ENCODE measurements at regions not wholly inside any gene's neighbourhood (a gene's known extent, or its start where the extent isn't known, plus 50 kb on each side); places are given as distances from the start of the nearest gene placed in this dataset.
"Not testable (repeated sequence)": the region's sequence is repeated elsewhere in the genome, so short reads cannot be mapped to it uniquely, and the experiment has no call there.

DNA sequence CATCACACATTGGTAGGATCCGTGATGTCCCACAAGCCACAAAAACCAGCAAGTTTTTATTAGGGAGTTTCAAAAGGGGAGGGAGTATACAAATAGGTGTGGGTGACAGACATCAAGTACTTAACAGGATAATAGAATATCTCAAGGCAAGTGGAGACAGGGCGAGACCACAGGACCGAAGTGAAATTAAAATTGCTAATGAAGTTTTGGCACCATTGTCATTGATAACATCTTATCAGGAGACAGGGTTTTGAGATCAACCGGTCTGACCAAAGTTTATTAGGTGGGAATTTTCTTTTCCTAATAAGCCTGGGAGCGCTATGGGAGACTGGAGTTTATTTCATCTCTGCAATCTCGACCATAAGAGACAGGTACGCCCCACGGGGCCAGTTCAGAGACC lies 178.5 kb downstream of the OTOP1 start:
- DNase-seq = not testable (repeated sequence)

DNA sequence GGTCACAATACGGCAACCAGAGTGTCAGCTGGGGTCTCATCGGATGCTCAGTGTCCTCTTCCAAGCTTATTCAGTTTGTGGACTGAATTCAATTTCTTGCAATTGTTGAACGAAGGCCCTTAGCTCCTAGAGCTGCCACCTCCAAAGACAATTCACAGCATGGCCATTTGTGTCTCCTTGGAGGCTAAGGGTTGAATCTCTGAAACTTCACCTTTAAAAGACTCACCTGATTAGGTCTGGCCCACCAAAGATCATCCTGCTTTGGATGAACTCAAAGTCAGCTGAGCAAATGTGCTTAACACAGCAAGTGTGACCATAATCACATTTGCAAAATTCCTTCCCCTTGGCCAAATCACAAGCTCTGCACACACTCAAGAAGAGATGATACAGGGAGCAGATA lies 175.9 kb downstream of the OTOP1 start:
- DNase-seq = not testable (repeated sequence)

DNA sequence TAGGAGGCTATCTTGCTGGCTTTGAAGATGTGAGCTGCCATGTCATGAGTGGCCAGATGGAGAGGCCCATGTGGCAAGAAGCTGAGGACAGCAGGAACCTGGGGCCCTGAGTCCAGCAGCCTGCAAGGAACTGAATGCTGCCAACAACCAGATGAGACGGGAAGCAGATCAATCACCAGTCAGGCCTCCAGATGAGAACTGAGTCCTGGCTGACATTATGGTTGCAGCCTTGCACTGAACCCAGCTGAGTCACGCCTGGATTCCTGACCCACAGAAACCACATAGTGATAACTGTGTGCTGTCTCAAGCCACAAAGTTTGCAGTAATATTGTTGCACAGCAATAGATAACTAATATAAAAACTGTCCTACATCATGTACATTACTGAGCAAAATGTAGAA lies 173.8 kb downstream of the OTOP1 start:
- not testable (repeated sequence) for DNase-seq

DNA sequence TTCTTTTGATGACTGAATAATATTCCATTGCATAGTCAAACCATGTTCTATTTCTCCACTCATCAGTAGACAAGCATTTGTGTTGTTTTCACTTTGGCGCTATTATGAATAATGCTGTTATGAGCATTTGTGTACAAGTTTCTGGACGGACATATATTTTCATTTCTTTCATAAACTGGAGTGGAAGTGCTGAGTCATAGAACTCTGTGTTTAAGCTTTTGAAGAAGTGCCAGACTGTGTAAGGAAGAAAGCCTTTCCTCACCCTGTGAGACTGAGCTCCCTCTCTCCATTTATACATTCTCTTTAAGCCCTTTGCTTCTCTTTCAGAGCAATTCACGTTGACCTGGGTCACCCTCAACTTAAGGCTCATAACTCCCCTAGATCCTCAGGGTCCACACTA lies 169.5 kb downstream of the OTOP1 start:
- not testable (repeated sequence) for DNase-seq

DNA sequence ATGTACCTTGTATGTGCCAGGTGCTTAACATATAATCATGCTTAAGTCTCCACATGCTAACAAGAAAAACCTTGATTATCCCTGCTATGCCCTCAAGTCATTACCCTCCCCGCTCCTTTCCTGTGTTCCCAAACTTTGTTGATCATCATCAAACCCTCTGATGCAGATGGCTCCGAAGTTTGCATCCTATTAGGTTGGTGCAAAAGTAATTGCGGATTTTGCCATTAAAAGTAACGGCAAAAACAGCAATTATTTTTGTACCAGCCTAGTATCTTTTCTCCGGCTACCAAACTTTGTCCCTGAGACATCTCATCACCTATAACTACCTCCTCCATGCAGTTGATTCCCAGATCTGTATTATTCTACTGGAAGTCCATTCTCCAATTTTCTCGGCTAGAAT lies 142.6 kb downstream of the OTOP1 start:
- not testable (repeated sequence) for DNase-seq

DNA sequence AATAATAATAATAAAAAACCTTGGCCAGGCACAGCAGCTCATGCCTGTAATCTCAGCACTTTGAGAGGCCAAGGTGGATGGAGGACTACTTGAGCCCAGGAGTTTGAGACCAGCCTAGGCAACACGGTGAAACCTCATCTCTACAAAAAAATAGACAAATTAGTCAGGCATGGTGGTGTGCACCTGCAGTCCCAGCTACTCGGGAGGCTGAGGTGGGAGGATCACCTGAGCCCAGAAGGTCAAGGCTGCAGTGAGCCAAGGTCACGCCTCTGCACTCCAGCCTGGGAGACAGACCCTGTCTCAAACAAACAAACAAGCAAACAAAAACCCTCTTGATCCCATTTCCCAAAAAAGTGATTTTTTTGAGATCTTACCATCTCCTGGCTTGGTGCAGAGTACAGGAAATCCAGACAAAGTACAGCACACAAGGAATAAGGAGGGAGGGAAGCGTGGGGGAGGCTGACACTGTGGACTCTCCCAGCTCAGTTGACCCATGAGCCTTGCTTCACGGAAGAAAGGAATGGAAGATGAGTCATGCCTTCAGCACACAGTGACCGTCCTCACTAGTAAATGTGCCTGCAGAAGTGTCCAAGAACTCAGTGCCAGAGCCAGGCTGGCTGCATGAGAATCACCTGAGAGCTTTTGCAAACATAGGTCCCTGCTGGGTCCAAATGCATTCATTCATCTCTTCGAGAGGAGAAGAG lies 136.9 kb downstream of the OTOP1 start:
- DNase-seq = not testable (repeated sequence)

DNA sequence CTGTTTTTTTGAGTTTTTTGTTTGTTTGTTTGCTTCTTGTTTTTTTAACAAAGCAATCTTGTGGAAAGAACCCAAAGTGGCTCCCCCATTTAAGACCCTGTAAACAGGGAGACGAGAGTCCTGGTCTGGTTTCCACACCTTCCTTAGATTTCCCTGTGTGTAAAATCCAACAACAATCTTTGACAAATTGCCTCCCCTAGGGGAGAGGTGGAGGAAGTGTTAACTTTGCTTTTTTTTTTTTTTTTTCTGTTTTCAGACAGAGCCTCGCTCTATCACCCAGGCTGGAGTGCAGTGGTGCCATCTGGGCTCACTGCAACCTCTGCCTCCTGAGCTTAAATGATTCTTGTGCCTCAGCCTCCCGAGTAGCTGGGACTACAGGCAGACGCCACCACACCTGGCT lies 136.0 kb downstream of the OTOP1 start:
- not testable (repeated sequence) for DNase-seq

DNA sequence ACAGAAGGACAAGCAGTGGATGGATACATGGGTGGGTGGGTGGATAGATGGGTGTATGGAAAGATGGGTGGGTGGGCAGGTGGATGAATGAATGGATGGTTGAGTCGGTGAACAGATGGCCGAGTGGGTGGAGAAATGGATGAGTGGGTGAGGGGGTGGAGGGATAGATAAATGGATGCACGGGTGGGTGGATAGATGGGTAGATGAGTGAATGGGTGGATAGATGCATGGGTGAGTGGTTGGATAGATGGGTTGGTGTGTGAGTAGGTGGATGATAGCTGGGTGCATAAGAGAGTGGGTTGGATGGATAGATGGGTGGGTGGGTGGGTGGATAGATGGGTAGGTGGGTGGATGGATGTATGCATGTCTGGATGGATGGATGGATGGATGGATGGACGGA lies 134.6 kb downstream of the OTOP1 start:
- not testable (repeated sequence) for DNase-seq

DNA sequence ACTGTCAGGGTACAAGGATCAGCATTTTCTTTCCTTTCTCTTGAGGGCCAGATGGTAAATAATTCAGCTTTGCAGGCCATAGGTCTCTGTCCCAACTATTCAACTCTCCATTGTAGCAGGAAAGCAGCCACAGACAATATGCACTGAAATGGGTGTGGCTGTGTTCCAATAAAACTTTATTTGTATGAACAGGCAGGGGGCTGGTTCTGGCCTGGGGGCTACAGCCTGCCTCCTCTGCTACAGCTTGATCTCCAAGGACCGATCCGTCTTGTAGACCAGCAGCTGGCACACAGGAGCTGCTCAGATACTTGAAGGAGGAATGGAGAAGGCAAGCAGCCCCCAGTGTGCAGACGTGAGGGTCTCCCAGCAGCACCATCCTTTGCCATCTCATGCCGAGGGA lies 127.1 kb downstream of the OTOP1 start:
- DNase-seq = not testable (repeated sequence)

DNA sequence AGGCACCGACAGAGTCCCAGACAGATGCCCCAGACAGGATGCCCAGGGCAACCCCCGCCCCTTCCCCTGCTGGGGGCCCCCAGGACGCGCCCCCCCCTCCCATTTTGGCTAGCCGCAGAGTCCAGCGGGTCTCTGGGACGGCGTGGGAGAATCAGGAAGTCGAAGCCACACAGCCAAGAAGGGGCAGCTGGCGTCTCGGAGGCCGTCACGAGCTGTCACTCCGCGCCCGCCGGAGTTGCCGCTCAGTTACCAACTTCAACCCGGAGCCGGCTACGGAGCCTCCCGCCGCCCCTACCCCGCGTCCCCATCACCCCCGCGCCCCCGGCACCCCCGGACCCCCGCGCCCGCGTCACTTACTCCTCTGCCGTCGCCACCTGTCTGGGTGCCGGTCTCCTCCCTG lies 119.8 kb downstream of the OTOP1 start:
- DNase-seq = not testable (repeated sequence)

DNA sequence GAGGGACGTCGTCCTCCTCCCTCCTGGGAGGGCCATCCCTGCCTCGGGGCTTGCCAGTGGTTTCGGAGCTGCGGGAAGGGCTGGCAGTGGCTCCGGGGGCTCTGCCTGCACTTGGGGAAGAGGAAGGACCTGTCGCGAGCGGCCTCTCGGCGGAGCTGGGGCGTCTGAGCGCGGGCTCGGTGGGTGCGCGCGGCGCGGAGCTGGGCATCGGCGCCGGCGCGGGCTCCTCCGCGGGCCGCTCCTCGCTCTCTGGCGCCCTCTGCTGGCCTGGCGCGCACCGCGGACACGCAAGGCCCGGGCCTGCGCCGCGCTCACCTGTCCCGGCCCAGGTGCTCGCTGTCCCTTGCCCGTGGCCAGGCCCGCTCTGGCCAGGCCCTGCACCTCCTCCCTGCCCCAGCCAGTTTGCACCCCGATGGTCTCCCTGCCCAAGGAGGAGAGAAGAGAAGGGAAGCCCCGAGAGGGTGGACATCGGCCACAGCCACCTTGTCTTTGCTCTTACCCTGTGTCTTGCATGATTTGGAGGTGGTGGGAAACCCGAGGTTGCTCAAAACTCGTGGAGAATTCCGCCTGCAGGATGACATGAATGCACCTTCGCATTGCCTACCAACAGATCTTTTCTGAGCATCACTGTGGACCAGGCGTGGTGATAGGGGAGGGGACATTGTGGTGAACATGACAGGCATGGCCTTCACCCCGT lies 119.2 kb downstream of the OTOP1 start:
- DNase-seq = peak; percentile 45

DNA sequence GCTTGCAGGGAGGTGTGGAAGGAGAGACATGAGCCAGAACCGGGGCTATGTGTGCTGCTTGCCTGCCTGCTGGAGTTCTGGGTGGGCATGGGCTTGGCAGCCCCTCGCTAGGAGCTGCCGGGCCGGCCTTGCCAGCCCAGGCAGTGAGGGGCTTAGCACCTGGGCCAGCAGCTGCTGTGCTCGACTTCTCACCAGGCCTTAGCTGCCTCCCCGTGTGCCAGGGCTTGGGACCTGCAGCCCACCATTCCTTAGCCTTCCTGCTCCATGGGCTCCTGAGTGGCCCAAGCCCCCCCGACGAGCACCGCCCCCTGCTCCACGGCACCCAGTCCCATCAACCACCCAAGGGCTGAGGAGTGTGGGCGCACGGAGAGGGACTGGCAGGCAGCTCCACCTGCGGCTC lies 111.3 kb downstream of the OTOP1 start:
- DNase-seq = not testable (repeated sequence)

DNA sequence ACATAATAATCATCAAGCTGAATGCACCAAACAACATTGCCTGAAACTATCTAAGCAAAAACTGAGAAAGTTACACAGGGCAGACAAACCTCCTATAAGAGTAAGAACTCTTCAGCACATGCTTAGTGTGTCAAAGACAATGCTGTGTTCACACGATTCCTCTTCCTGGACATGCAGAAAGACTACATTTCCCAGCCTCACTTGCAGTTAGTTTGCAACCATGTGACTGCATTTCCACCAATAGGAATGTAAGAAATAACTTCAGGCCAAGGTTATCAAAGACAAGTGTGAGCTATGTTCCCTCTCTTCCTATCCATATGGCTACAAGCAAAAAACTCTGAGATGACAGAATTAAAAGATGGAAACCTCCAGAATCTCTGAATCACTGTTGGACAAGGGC lies 109.8 kb downstream of the OTOP1 start:
- not testable (repeated sequence) for DNase-seq

DNA sequence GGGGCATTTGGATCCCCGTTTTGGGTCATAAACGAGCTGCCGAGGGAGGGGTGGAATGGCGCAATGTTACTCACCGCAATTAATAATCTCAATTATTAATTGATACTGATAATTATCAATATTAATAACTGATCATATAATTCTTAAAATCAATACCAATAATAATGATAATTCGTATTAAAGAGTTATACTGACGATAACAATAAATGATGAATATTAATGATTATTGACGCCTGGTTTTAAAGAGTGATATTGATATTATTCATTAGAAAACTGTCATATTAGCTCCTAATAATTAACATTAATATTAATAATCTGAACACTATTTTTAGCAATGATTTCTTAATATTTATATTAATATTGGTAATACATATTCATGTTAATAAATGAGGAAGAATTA lies 92.4 kb downstream of the OTOP1 start:
- not testable (repeated sequence) for DNase-seq

DNA sequence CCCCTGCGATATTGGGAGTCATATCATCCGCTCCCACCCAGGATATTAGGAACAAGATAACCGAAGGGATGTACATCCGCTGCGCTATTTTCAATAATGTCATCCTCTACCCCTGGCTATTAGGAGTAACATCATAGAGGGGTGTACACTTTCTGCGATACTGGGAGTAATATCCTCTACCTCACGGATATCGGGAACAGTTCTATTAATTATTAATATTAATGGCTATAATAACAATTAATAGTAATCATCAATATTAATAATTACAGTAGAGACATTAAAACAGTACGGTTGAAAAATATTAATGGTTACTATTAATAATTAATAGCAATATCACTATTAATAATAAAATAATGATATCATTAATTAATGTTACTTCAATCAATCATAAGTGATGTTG lies 90.1 kb downstream of the OTOP1 start:
- DNase-seq = not testable (repeated sequence)
